ENCODE measurements at regions not wholly inside any gene's neighbourhood (a gene's known extent, or its start where the extent isn't known, plus 50 kb on each side); places are given as distances from the start of the nearest gene placed in this dataset.

DNA sequence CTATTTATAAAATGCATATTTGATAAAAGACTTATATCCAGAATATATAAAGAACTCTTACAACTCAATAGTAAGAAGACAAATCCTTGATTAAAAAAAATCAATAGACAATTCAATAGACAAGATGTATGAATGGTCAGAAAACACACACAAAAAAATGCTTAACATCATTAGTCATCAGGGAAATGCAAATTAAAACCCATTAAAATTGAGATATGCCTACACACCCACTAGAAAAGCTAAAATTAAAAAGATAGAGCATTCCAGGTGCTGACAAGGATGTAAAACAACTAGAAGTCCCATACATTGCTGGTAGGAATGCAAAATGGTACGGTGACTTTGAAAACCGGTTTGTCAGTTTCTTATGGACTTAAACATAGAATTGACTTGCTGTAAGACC is 127.1 kb downstream of the TFAP2B start:
- TF ChIP-seq, protein P1, sequence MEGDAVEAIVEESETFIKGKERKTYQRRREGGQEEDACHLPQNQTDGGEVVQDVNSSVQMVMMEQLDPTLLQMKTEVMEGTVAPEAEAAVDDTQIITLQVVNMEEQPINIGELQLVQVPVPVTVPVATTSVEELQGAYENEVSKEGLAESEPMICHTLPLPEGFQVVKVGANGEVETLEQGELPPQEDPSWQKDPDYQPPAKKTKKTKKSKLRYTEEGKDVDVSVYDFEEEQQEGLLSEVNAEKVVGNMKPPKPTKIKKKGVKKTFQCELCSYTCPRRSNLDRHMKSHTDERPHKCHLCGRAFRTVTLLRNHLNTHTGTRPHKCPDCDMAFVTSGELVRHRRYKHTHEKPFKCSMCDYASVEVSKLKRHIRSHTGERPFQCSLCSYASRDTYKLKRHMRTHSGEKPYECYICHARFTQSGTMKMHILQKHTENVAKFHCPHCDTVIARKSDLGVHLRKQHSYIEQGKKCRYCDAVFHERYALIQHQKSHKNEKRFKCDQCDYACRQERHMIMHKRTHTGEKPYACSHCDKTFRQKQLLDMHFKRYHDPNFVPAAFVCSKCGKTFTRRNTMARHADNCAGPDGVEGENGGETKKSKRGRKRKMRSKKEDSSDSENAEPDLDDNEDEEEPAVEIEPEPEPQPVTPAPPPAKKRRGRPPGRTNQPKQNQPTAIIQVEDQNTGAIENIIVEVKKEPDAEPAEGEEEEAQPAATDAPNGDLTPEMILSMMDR (IDR thresholded peaks at IDR 0.05): no peak
- TF ChIP-seq POLR2A (IDR thresholded peaks at IDR 0.05; ENCODE audit: low read depth): no peak
- TF ChIP-seq POLR2AphosphoS5 (IDR thresholded peaks at IDR 0.05): no peak
